Motor neuron (in vitro differentiated cells): ENCODE measurements at regions not wholly inside any gene's neighbourhood (a gene's known extent, or its start where the extent isn't known, plus 50 kb on each side); places are given as distances from the start of the nearest gene placed in this dataset.
A peak's percentile ranks its signal among the peaks of the same experiment; 100 is the strongest.
"Not testable (repeated sequence)": the region's sequence is repeated elsewhere in the genome, so short reads cannot be mapped to it uniquely, and the experiment has no call there.

Source experiments
- ATAC-seq, 8 experiments: fragments of 200-7000 bp; cut with Tn5 transposase; replicated peaks in 6 of 8; 2 replicates each; pipeline ENCODE4 v1.8.0; 2021; ENCODE audit warnings: mild to moderate bottlenecking in 8 of 8, moderate library complexity in 8 of 8
- H3K27ac ChIP-seq, 2 donors: fragments of 250-450 bp; sonication (Bioruptor Pico); 2 replicates each; pipeline ENCODE4 v1.9.0; 2021; ENCODE audit warnings: antibody characterized with exemption in 2 of 2, mild to moderate bottlenecking in 2 of 2, moderate library complexity in 1 of 2
- H3K4me1 ChIP-seq, 2 donors: fragments of 250-450 bp; sonication (Bioruptor Pico); replicated peaks in 1 of 2; 2 replicates each; pipeline ENCODE4 v1.6.1; 2021; ENCODE audit warnings: antibody characterized with exemption in 2 of 2, mild to moderate bottlenecking in 2 of 2, moderate library complexity in 1 of 2
- H3K4me3 ChIP-seq, 5 donors: fragments of 250-450 bp; sonication (Bioruptor Pico); 2 replicates each; pipeline ENCODE4 v1.9.0; 2021; ENCODE audit warnings: antibody characterized with exemption in 5 of 5, mild to moderate bottlenecking in 5 of 5, moderate library complexity in 4 of 5
- WGBS, 10 experiments: fragments of 450-650 bp; shearing (Covaris generic); methylation state at CpG; one replicate each; pipeline ENCODE4 v1.0.0; 2022; 5-methylcytosine and 5-hydroxymethylcytosine counted together
- in situ Hi-C, 9 experiments: fragments of 400-800 bp; cut with MboI; loops; one replicate each; pipeline ENCODE4 v1.15.0; 2021; ENCODE audit warnings: low sequenced_read_pairs in 9 of 9, low pct_unique_long_range_greater_than_20kb in 2 of 9; ENCODE audit not compliant: unreplicated experiment in 9 of 9

- Histone ChIP-seq H3K27ac (no peak overlapping the region), H3K4me3 (no peak overlapping the region), H3K4me1 (no peaks in the 10 kb centered on the region)
- ATAC-seq: peak in 1 of 8 experiments; percentile 36
- in situ Hi-C loops: no loop called here
Observed at GRCh38 chr9:111744363-111744762, 50.4 kb downstream of the SHOC1 start.

- peak in 4 of 8 experiments; percentile 22 to 87 (median 68) for ATAC-seq
- 8 to 86% (median 56%) methylated on average over 2 to 4 of the region's 4 CpGs for WGBS, 10 experiments
- in situ Hi-C loops: no loop called here
- H3K4me3 ChIP-seq: no peak overlapping the region
- H3K27ac ChIP-seq: no peak overlapping the region
- H3K4me1 ChIP-seq: no peaks in the 10 kb centered on the region
Observed at GRCh38 chr9:111743275-111743674, 51.5 kb downstream of the SHOC1 start.

- WGBS, 10 experiments: 88 to 100% (median 94%) methylated on average over 4 to 19 of the region's 19 CpGs
- no peaks in the 10 kb centered on the region for H3K4me1 ChIP-seq
- no peak for ATAC-seq
- no peak overlapping the region for H3K4me3 ChIP-seq
- no peak overlapping the region for H3K27ac ChIP-seq
- in situ Hi-C loops: no loop called here
Observed at GRCh38 chr9:111740739-111741138, 54.0 kb downstream of the SHOC1 start.

GRCh38 chr9:111736714-111737113 lies 58.0 kb downstream of the SHOC1 start:
- no peak for ATAC-seq
- H3K4me3 ChIP-seq: no peak overlapping the region
- no peak overlapping the region for H3K27ac ChIP-seq
- in situ Hi-C loops: no loop called here
- H3K4me1 ChIP-seq: no peaks in the 10 kb centered on the region

GRCh38 chr9:111735344-111735743 lies 59.4 kb downstream of the SHOC1 start:
- H3K4me1 ChIP-seq, H3K27ac ChIP-seq, in situ Hi-C loops, H3K4me3 ChIP-seq, ATAC-seq: not testable (repeated sequence)
- 100% methylated on average over 1 to 2 of the region's 2 CpGs; no CpG with 5 or more reads in 8 of the 10 experiments for WGBS, 10 experiments

GRCh38 chr9:111731928-111732327 lies 62.8 kb downstream of the SHOC1 start:
- H3K4me3 ChIP-seq: no peak overlapping the region
- H3K27ac ChIP-seq: no peak overlapping the region
- no peak for ATAC-seq
- H3K4me1 ChIP-seq: no peaks in the 10 kb centered on the region
- in situ Hi-C loops: no loop called here

GRCh38 chr9:111730937-111731567 lies 63.7 kb downstream of the SHOC1 start:
- no peak for ATAC-seq
- in situ Hi-C loops: no loop called here
- Histone ChIP-seq H3K4me3 (no peak overlapping the region), H3K4me1 (no peaks in the 10 kb centered on the region), H3K27ac (no peak overlapping the region)
- WGBS, 10 experiments: 80 to 100% (median 90%) methylated on average over 1 to 3 of the region's 3 CpGs

GRCh38 chr9:111728617-111729366 lies 65.9 kb downstream of the SHOC1 start:
- 0 to 100% (median 69%) methylated on average over 1 to 2 of the region's 2 CpGs; no CpG with 5 or more reads in 3 of the 10 experiments for WGBS, 10 experiments

GRCh38 chr9:111728143-111728542 lies 66.6 kb downstream of the SHOC1 start:
- no peak for ATAC-seq

More at GRCh38 chr9:111728617-111729366, 65.9 kb downstream of the SHOC1 start:
- in situ Hi-C loops: no loop called here
- no peak overlapping the region for H3K27ac ChIP-seq
- ATAC-seq: peak in 1 of 8 experiments; percentile 21
- no peaks in the 10 kb centered on the region for H3K4me1 ChIP-seq
- H3K4me3 ChIP-seq: no peak overlapping the region

GRCh38 chr9:111726949-111727348 lies 65.5 kb downstream of the GNG10 start:
- H3K4me3 ChIP-seq: no peak overlapping the region
- no peaks in the 10 kb centered on the region for H3K4me1 ChIP-seq
- no peak for ATAC-seq
- H3K27ac ChIP-seq: no peak overlapping the region
- in situ Hi-C loops: no loop called here

More at GRCh38 chr9:111728143-111728542, 66.6 kb downstream of the SHOC1 start:
- no peak overlapping the region for H3K27ac ChIP-seq
- in situ Hi-C loops: no loop called here
- H3K4me1 ChIP-seq: no peaks in the 10 kb centered on the region
- H3K4me3 ChIP-seq: no peak overlapping the region

GRCh38 chr9:111720174-111720573 lies 58.8 kb downstream of the GNG10 start:
- no peak overlapping the region for H3K4me3 ChIP-seq
- H3K27ac ChIP-seq: no peak overlapping the region
- in situ Hi-C loops: no loop called here
- ATAC-seq: no peak
- no peaks in the 10 kb centered on the region for H3K4me1 ChIP-seq
